T-helper 2 cell treated with Interferon-gamma antibody and Interleukin-4, amounts not matched to agents 5 μg/mL and 100 μg/mL, for 36 hours (primary cell): ENCODE measurements at regions not wholly inside any gene's neighbourhood (a gene's known extent, or its start where the extent isn't known, plus 50 kb on each side); places are given as distances from the start of the nearest gene placed in this dataset.

Experiments used
- DNase-seq: peaks from one replicate; pipeline ENCODE4 v3.0.0; 2021; ENCODE audit warnings: low spot score
- H3K27ac Mint-ChIP-seq: one replicate; pipeline ENCODE4 v1.8.0; 2021; ENCODE audit warnings: mild to moderate bottlenecking, mixed read lengths
- H3K27me3 Mint-ChIP-seq: one replicate; pipeline ENCODE4 v1.8.0; 2021; ENCODE audit warnings: low read depth, mixed read lengths
- H3K36me3 Mint-ChIP-seq: one replicate; pipeline ENCODE4 v1.8.0; 2021; ENCODE audit warnings: low read depth, mixed read lengths
- H3K4me1 Mint-ChIP-seq: one replicate; pipeline ENCODE4 v1.8.0; 2021; ENCODE audit warnings: low read depth, mixed read lengths
- H3K4me3 Mint-ChIP-seq: one replicate; pipeline ENCODE4 v1.8.0; 2022; ENCODE audit warnings: mild to moderate bottlenecking, moderate library complexity, mixed read lengths
- H3K9me3 Mint-ChIP-seq: one replicate; pipeline ENCODE4 v1.8.0; 2021; ENCODE audit warnings: mixed read lengths

DNA sequence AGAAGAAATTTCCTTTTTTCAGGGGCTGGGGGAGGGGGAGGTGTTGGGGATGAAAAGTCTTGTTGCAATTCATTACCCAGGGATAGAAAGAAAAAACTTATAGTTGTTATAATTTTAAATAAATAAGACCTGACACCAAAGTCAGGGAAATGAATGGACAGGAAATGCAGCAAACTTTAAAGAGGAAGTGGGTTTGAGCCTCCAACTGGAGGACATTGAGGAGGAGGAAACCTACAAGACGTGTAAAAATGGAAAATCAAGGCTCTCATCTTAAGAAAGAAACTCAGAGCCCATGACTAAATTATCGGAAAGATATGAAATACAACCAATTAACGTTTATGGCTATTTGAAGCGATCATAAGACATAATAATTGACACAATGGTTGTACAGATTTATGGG lies 54.4 kb downstream of the NIBAN1 start:
- Mint-ChIP-seq H3K4me1 (peaks cover 9% of the 10 kb centered on the region), H3K9me3 (peaks cover 5% of the 10 kb centered on the region), H3K36me3 (no peaks in the 10 kb centered on the region), H3K4me3 (no peak overlapping the region), H3K27me3 (peaks cover 11% of the 10 kb centered on the region), H3K27ac (no peak overlapping the region)
- no peak for DNase-seq

DNA sequence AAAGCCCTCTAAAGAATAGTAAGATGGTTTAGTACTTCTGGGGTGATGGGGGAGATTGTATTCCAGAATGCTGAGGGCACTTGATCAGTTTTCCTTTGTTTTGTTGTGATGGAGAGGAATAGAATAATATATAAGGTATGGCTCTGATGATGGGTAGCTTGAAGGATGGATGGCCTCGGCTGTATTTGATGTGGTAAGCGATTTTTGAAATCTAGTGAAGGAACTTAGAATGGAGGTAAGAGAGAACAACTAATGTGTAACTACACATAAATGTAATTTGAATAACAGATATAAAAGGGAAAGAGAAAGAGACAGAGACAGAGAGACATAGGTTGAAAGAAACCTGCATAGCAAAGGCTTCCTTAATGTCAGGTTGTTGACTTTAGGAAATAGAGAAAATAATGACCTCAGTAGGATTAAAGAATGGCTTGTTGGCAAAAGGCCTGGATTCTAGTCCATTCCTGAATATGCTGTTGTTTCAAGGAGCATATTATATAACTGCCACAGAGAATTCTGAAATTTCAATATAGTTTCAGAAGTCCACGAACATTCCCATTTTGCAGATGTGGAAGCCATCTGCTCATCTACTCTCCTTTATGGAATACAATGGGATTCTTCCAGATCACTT lies 58.7 kb downstream of the NIBAN1 start:
- no peak for DNase-seq
- no peak overlapping the region for H3K4me3 Mint-ChIP-seq

DNA sequence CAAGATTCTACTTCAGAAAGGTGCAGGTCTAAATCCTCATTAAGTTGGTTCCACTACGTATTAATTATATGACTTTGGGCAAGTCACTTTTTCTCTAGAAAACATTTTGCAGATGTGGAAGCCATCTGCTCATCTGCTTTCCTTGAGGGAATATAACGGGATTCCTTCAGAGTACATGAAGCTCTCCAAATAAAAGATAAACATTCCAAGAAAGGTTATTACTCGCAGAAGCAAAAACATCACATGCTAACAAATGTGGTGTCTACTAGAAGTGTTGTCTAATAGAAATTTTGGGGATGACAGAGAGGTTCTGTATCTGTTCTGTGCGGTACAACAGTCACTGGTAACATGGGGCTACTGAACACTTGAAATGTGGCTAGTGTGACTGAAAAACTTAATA lies 60.2 kb downstream of the NIBAN1 start:
- Mint-ChIP-seq H3K4me3 (no peak overlapping the region), H3K36me3 (no peaks in the 10 kb centered on the region), H3K9me3 (no peaks in the 10 kb centered on the region), H3K27ac (no peak overlapping the region), H3K27me3 (no peaks in the 10 kb centered on the region), H3K4me1 (peaks cover 5% of the 10 kb centered on the region)
- no peak for DNase-seq

More for the DNA sequence above, 58.7 kb downstream of the NIBAN1 start:
- Mint-ChIP-seq H3K27me3 (no peaks in the 10 kb centered on the region), H3K36me3 (no peaks in the 10 kb centered on the region), H3K27ac (no peak overlapping the region), H3K9me3 (no peaks in the 10 kb centered on the region), H3K4me1 (peaks cover 9% of the 10 kb centered on the region)

DNA sequence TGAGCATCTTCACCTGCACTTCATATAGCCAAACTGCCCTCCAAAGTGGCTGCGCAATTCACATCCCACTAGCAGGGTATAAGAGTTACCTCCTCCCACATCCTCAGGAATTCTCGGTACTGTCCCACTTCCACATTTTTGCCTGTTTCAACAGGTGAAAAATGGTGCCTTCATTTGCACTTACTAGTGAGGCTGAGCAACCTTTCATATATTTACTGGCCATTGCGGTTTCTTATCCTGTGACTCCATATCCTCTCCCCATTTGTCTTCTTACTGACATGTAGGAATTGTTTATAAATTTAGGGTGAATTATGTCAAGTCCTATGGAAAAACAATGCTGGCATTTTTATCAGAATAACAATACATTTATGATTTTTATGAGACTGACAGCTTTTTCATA lies 61.9 kb downstream of the NIBAN1 start:
- Mint-ChIP-seq H3K27me3 (no peaks in the 10 kb centered on the region), H3K36me3 (no peaks in the 10 kb centered on the region), H3K4me3 (no peak overlapping the region), H3K27ac (no peak overlapping the region), H3K4me1 (peaks cover 2% of the 10 kb centered on the region), H3K9me3 (no peaks in the 10 kb centered on the region)
- no peak for DNase-seq

DNA sequence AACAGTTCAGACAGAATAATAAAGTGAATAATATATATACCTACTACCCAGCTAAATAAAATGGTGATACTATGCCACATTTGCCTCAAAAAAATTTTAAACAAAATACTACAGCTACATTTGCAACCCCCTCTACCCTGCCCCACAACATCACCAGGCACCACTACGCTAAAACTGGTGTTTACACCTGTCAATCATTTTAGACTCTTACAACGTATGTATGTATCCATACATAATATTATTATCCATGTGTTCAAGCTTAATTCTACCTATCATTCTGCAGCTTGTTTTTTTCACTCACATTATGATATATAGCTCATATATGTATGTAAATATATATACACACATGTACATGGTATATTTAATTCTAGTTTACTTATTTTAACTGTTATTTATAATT lies 62.5 kb downstream of the NIBAN1 start:
- no peak for DNase-seq
- Mint-ChIP-seq H3K36me3 (no peaks in the 10 kb centered on the region), H3K4me1 (peaks cover 2% of the 10 kb centered on the region), H3K27me3 (no peaks in the 10 kb centered on the region), H3K27ac (no peak overlapping the region), H3K4me3 (no peak overlapping the region), H3K9me3 (no peaks in the 10 kb centered on the region)

DNA sequence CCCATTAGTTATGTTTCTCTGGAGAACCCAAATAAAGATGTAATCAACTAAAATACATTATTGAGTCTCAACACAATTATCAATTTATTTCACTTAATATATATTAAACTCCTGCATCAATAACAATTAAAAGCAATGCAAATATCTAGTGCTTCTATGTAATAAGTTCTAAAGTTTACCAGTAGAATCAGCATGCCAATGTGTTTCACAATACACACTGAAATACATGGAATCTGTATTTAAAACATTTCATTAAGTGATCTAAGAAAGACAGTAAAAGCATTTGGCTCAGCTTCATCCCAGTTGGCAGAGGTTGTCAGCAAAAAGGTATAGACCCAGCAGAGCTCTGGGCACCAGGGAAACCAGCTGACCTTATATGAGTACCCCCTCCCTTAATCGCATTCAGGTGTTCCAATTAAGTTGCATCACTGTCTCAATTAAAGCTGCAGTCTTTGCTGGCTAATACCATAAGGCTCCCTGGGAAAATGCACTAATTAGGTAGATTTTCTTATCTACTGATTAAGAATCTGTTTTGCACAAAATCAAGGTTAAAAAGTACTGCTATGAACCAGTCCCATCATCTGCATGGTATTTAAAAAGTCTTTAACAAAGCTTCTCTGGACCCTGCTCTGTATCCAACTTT lies 63.1 kb downstream of the NIBAN1 start:
- H3K36me3 Mint-ChIP-seq = no peaks in the 10 kb centered on the region
- no peak for DNase-seq
- no peaks in the 10 kb centered on the region for H3K27me3 Mint-ChIP-seq

DNA sequence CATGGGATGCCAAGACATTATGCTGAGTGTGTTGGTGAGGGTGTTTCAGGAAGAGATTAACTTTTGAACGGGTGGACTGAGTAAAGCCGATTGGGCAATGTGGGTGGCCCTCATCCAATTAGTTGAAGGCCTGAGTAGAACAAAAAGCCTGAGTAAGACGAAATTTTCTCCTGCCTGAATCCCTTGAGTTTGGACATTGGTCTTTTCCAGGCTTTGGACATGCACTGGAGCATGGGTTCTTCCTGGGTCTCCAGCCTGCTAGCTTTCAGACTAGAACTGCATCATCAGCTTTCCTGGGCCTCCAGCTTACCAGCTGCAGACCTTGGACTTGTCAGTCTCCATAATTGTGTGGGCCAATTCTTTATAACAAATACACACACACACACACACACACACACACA lies 63.6 kb downstream of the NIBAN1 start:
- DNase-seq = no peak
- no peak overlapping the region for H3K4me3 Mint-ChIP-seq
- no peaks in the 10 kb centered on the region for H3K27me3 Mint-ChIP-seq
- no peaks in the 10 kb centered on the region for H3K36me3 Mint-ChIP-seq
- no peak overlapping the region for H3K27ac Mint-ChIP-seq
- peaks cover 1% of the 10 kb centered on the region for H3K4me1 Mint-ChIP-seq
- no peaks in the 10 kb centered on the region for H3K9me3 Mint-ChIP-seq

More for the DNA sequence above, 63.1 kb downstream of the NIBAN1 start:
- Mint-ChIP-seq H3K9me3 (no peaks in the 10 kb centered on the region), H3K4me3 (no peak overlapping the region), H3K4me1 (peaks cover 1% of the 10 kb centered on the region), H3K27ac (no peak overlapping the region)

DNA sequence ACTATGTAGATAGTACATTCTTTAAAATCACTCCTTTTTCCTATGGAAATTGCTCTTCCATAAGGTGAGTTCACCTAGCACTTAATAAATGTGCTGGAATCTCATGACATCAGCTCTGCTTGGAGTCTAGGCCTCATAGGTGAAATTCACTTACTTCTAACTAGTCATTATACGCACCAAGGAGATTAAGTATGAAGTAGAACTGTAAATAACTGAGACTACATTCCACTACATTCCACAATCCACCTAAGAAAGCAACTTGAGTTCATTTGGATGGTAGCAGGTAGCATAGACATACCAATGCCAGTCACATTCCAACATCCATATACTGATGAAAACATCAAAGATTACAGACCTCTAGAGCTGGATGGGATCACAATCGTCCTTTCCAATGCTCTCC lies 64.3 kb downstream of the NIBAN1 start:
- H3K9me3 Mint-ChIP-seq = no peaks in the 10 kb centered on the region
- DNase-seq = no peak
- H3K27me3 Mint-ChIP-seq = no peaks in the 10 kb centered on the region
- peaks cover 6% of the 10 kb centered on the region for H3K4me1 Mint-ChIP-seq
- H3K36me3 Mint-ChIP-seq = peaks cover 3% of the 10 kb centered on the region
- no peak overlapping the region for H3K27ac Mint-ChIP-seq
- H3K4me3 Mint-ChIP-seq = no peak overlapping the region

DNA sequence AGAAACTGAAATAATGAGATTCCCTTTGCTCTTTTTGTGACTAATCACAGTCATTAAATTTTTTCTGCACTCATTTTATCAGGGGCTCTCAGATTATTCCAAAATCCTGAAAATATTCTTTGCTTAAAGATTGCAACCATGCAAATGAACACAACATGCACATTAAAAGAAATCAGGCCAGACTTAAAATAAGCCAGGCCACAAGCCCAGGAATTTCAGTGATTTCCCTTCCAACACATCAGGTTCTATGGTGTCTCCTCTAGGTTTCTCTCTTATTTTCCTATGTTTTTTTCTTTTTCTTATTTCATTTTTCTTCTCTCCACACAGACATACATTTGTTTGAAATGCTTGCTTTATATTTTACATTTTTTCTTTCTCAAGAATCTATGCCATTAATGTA lies 65.3 kb downstream of the NIBAN1 start:
- H3K4me3 Mint-ChIP-seq = no peak overlapping the region
- no peak overlapping the region for H3K27ac Mint-ChIP-seq
- no peak for DNase-seq
- peaks cover 6% of the 10 kb centered on the region for H3K36me3 Mint-ChIP-seq
- H3K27me3 Mint-ChIP-seq = no peaks in the 10 kb centered on the region
- H3K4me1 Mint-ChIP-seq = peaks cover 9% of the 10 kb centered on the region
- H3K9me3 Mint-ChIP-seq = no peaks in the 10 kb centered on the region

DNA sequence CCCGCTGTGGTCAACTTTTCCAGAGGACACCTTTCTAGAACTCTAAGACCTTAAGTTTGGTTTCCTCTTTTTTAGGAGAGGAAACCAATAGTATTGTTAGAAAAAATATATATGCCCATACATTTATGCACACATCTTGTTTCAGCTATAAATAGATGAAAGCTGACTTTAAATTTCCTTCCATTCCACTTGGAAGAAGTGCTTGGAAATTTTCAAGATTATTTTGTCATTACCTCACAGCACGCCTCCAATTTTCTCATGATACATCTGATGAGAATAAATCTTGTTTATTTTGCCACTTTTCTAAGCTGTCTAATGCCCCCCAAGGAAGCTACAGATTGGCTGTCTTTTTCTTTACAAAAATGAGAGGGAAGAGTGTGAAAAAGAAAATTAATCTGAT lies 65.8 kb downstream of the NIBAN1 start:
- Mint-ChIP-seq H3K4me1 (peaks cover 9% of the 10 kb centered on the region), H3K27ac (no peak overlapping the region), H3K27me3 (no peaks in the 10 kb centered on the region), H3K9me3 (no peaks in the 10 kb centered on the region), H3K36me3 (peaks cover 6% of the 10 kb centered on the region), H3K4me3 (no peak overlapping the region)
- DNase-seq = no peak

DNA sequence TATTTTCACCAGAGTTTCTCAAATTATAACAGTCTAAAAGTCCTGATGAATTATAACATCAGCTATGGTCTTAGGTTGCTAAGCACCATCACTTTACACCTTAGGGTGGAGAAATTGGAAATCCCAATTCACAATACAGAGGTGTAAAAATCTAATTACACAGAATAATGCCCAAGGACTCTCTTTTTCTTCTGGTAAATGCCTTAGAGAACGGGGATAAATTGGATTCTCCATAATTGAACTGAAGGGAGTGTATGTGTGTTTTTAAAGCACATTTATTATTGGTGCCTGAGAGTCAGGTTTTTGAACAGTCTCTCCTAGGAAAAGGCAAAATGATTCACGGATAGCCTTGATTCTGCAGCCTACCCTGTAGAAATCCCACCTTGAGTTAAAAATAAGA lies 66.8 kb downstream of the NIBAN1 start:
- H3K9me3 Mint-ChIP-seq = no peaks in the 10 kb centered on the region
- DNase-seq = no peak
- H3K4me3 Mint-ChIP-seq = no peak overlapping the region
- no peaks in the 10 kb centered on the region for H3K27me3 Mint-ChIP-seq
- H3K4me1 Mint-ChIP-seq = peaks cover 9% of the 10 kb centered on the region
- peaks cover 6% of the 10 kb centered on the region for H3K36me3 Mint-ChIP-seq
- H3K27ac Mint-ChIP-seq = no peak overlapping the region

DNA sequence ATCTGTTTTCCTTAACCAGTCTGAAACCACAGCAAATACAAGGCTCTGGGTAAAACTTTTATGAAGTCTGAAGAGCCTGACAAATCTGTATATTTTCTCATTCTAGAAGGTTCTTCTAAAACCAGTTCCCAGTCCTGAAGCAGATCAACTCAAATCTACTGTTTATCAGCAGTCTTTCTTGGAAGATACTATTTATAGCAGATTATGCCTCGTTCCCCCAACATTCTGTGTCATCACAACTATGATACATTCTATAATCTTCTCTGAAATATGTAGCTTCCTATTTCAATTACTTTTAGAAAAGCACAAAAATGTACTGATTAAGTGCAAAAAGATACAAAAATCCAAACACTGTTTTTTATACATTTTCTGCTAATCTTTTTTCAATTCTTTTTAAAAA lies 67.5 kb downstream of the NIBAN1 start:
- Mint-ChIP-seq H3K36me3 (peaks cover 6% of the 10 kb centered on the region), H3K27ac (no peak overlapping the region), H3K27me3 (no peaks in the 10 kb centered on the region), H3K4me3 (no peak overlapping the region), H3K4me1 (peaks cover 9% of the 10 kb centered on the region), H3K9me3 (no peaks in the 10 kb centered on the region)
- no peak for DNase-seq

DNA sequence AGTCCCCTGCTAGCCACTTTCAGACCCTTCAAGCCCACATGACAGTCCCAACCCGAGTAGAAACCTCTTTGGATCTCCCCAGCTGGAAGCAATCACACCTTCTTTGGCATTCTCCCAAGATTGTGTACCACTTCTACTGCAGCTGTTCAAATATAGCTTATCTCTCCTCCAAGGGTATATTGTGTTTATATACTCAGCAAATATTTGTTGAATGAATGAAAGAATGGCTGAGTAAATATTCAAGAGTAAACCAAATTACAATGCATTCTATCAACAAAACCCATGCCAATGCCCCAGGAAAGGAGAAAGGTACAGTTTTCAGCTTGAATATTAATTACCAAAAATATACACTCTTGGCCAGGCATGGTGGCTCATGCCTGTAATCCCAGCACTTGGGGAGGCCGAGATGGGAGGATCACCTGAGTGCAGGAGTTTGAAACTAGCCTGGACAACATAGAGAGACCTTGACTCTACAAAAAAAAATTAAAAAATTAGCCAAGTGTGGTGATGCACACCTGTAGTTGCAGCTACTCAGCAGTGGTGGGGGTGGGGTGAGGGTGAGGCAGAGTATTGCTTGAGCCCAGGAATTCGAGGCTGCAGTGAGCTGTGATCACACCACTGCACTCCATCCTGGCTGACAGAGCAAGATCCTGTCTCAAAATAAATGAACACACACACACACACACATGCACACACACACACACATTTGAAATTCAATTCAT lies 68.5 kb downstream of the NIBAN1 start:
- Mint-ChIP-seq H3K27ac (no peak overlapping the region), H3K9me3 (no peaks in the 10 kb centered on the region), H3K36me3 (peaks cover 6% of the 10 kb centered on the region), H3K4me3 (no peak overlapping the region), H3K4me1 (peaks cover 9% of the 10 kb centered on the region), H3K27me3 (no peaks in the 10 kb centered on the region)
- no peak for DNase-seq

DNA sequence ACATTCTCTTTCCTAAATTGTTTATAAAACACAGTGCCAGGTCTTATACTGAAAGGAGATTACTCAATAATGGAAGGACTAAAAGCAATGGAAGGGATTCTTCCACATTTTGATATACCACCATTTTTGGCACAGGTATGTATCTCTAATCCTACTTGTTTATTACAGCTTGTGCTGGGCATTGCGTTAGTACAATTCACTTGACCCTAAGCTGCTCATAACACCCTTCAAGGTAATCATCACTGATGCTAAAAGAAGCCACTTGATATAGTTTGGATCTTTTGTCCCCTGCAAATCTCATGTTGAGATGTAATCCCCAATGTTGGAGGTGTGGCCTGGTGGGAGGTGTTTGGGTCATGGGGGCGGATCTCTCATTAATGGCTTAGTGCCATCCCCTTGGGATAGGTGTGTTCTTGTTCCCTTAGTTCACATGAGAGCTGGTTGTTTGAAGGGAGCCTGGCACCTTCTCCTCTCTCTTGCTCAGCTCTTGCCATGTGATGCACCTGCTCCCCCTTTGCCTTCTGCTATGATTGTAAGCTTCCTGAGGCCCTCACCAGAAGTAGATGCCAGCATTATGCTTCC lies 71.1 kb downstream of the NIBAN1 start:
- peaks cover 9% of the 10 kb centered on the region for H3K4me1 Mint-ChIP-seq
- no peak for DNase-seq
- peaks cover 2% of the 10 kb centered on the region for H3K27me3 Mint-ChIP-seq
- H3K9me3 Mint-ChIP-seq = no peaks in the 10 kb centered on the region
- no peak overlapping the region for H3K4me3 Mint-ChIP-seq
- H3K27ac Mint-ChIP-seq = no peak overlapping the region
- peaks cover 18% of the 10 kb centered on the region for H3K36me3 Mint-ChIP-seq
